Caco-2 (cell line): ENCODE measurements at regions not wholly inside any gene's neighbourhood (a gene's known extent, or its start where the extent isn't known, plus 50 kb on each side); places are given as distances from the start of the nearest gene placed in this dataset.

Source experiments
- BruUV-seq: library from RNA; stranded (reverse); fragments of 400-500 nt; replicated peaks from 2 replicates; lab custom pipeline; 2021; lab: Mats Ljungman, UMichigan
- CTCF ChIA-PET: fragments of 300-600 bp; sonication (Branson Sonifier 250); formaldehyde crosslinking; loops from one replicate; lab custom pipeline; 2022; ENCODE audit warnings: antibody characterized with exemption; lab: Charles Lee
- POLR2A ChIA-PET: fragments of 300-600 bp; sonication (Branson Sonifier 250); formaldehyde crosslinking; loops from one replicate; lab custom pipeline; 2022; ENCODE audit warnings: antibody characterized with exemption; lab: Charles Lee
- DNase-seq, 2 experiments: peaks; one replicate each; pipeline versions ENCODE4 v3.0.0 to v3.0.0-alpha.2; 2020 to 2022
- H3K27me3 ChIP-seq: replicated peaks from 2 replicates; pipeline ENCODE4 v1.6.0; 2011; ENCODE audit warnings: low read length; ENCODE audit not compliant: control insufficient read depth, insufficient read depth
- H3K36me3 ChIP-seq: 2 replicates; pipeline ENCODE4 v1.5.1; 2011; ENCODE audit warnings: low read length; ENCODE audit not compliant: control insufficient read depth, insufficient read depth
- H3K4me1 ChIP-seq: fragments of 250-450 bp; sonication (Bioruptor Pico); 2 replicates; pipeline ENCODE4 v1.5.1; 2020; ENCODE audit warnings: mild to moderate bottlenecking
- H3K4me3 ChIP-seq: 2 replicates; pipeline ENCODE4 v1.5.1; 2011; ENCODE audit warnings: low read depth, mild to moderate bottlenecking, control low read depth, low read length
- H3K9me3 ChIP-seq: fragments of 250-450 bp; sonication (Bioruptor Pico); 2 replicates; pipeline ENCODE4 v1.5.1; 2020; ENCODE audit warnings: mild to moderate bottlenecking, moderate library complexity
- H3K27ac Mint-ChIP-seq: one replicate; pipeline ENCODE4 v1.8.0; 2022; ENCODE audit warnings: mixed read lengths; ENCODE audit not compliant: unreplicated experiment
- H3K27me3 Mint-ChIP-seq: one replicate; pipeline ENCODE4 v1.8.0; 2022; ENCODE audit warnings: mixed read lengths; ENCODE audit not compliant: insufficient read depth, unreplicated experiment
- H3K36me3 Mint-ChIP-seq: one replicate; pipeline ENCODE4 v1.8.0; 2022; ENCODE audit warnings: mild to moderate bottlenecking, mixed read lengths; ENCODE audit not compliant: insufficient read depth, unreplicated experiment
- H3K4me1 Mint-ChIP-seq: one replicate; pipeline ENCODE4 v1.8.0; 2022; ENCODE audit warnings: low read depth, mixed read lengths; ENCODE audit not compliant: unreplicated experiment
- H3K4me3 Mint-ChIP-seq: one replicate; pipeline ENCODE4 v1.8.0; 2022; ENCODE audit warnings: mild to moderate bottlenecking, moderate library complexity, mixed read lengths; ENCODE audit not compliant: unreplicated experiment
- H3K9me3 Mint-ChIP-seq: one replicate; pipeline ENCODE4 v1.8.0; 2022; ENCODE audit warnings: mixed read lengths; ENCODE audit not compliant: unreplicated experiment
- CTCF ChIP-seq, 2 experiments: fragments of 200-600 bp in 1 of 2; IDR thresholded peaks; 1 replicate in 1 of 2; 2 replicates in 1 of 2; pipeline versions ENCODE4 v1.5.1 to v1.8.0; 2011 to 2022; ENCODE audit warnings: antibody characterized with exemption in 1 of 2, control low read depth in 1 of 2, inconsistent platforms in 1 of 2, low read depth in 1 of 2, low read length in 1 of 2, mild to moderate bottlenecking in 1 of 2, moderate library complexity in 1 of 2; ENCODE audit not compliant: insufficient read depth in 1 of 2, severe bottlenecking in 1 of 2, unreplicated experiment in 1 of 2
- intact Hi-C: fragments of 100-400 bp; cut with micrococcal nuclease; formaldehyde crosslinking; loops from one replicate; pipeline ENCODE4 v1.10.0; 2022; ENCODE audit not compliant: unreplicated experiment

GRCh38 chr13:62065016-62065415 is 649.4 kb upstream of the PCDH20 start:
- intact Hi-C loops, result no loop called here
- BruUV-seq, result no TSS peak

DNA sequence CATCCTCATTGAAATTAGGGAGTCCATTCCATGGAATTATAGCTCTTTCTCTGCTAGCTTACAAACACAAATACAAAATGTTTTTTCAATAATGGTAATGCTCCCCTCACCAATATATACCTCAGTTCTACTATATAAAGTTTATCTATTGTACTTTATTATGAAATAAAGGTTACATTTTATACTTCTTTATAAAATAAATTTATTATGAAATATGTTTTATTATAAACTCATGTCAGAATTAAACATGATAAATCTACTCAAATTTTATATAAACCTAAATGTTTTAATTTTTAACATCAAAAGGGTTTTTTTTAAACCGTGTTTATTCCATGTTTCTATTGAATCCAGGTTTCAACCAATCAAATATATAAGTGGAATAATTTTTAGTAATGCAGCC is 646.1 kb upstream of the PCDH20 start:
- no TSS peak for BruUV-seq
- Histone ChIP-seq H3K27me3 (no peaks in the 10 kb centered on the region), H3K4me1 (no peaks in the 10 kb centered on the region), H3K9me3 (peaks cover 3% of the 10 kb centered on the region; the same call in 1 of the 2 replicates), H3K36me3 (no peaks in the 10 kb centered on the region), H3K4me3 (no peak overlapping the region)
- no peak for TF ChIP-seq CTCF (IDR thresholded peaks at IDR 0.05; ENCODE audit: insufficient read depth in 1 of 2, low read depth in 1 of 2, low read length in 1 of 2, severe bottlenecking in 1 of 2, unreplicated experiment in 1 of 2)
- H3K4me1 Mint-ChIP-seq, result no peaks in the 10 kb centered on the region
- CTCF ChIA-PET, result no interaction called here
- no peak for DNase-seq
- no peaks in the 10 kb centered on the region for H3K27me3 Mint-ChIP-seq
- no peak overlapping the region for H3K4me3 Mint-ChIP-seq
- no peaks in the 10 kb centered on the region for H3K9me3 Mint-ChIP-seq
- intact Hi-C loops, result no loop called here
- H3K36me3 Mint-ChIP-seq, result no peaks in the 10 kb centered on the region
- H3K27ac Mint-ChIP-seq, result no peak overlapping the region
- POLR2A ChIA-PET, result no interaction called here

More at GRCh38 chr13:62065016-62065415, 649.4 kb upstream of the PCDH20 start:
- Mint-ChIP-seq H3K9me3 (no peaks in the 10 kb centered on the region), H3K4me1 (no peaks in the 10 kb centered on the region), H3K4me3 (no peak overlapping the region), H3K36me3 (no peaks in the 10 kb centered on the region), H3K27ac (no peak overlapping the region), H3K27me3 (no peaks in the 10 kb centered on the region)
- DNase-seq, result no peak
- no peak overlapping the region for H3K4me3 ChIP-seq
- H3K4me1 ChIP-seq, result no peaks in the 10 kb centered on the region
- ChIA-PET POLR2A (no interaction called here), CTCF (no interaction called here)
- H3K9me3 ChIP-seq, result peaks cover 3% of the 10 kb centered on the region; the same call in 1 of the 2 replicates
- no peaks in the 10 kb centered on the region for H3K27me3 ChIP-seq
- no peak for TF ChIP-seq CTCF (IDR thresholded peaks at IDR 0.05; ENCODE audit: insufficient read depth in 1 of 2, low read depth in 1 of 2, low read length in 1 of 2, severe bottlenecking in 1 of 2, unreplicated experiment in 1 of 2)
- no peaks in the 10 kb centered on the region for H3K36me3 ChIP-seq

DNA sequence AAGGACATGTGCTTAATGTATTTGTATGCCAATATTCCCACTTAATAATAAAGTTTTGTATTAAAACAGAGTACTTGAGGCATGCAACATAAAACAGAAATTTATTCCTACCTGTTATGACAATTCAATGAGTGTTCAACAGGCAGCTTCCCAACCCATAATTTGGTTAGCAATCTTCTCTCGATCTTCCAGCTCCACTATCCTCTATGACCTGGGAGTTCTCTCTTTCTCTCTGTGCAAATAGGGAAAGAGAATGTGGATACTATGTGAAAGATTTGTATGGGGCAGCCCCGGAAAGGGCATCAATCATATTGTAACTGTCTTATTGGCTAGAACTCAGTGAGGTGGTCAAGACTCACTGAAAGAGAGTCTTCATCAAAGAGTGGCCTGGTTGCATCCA is 644.9 kb upstream of the PCDH20 start:
- H3K27me3 Mint-ChIP-seq, result no peaks in the 10 kb centered on the region
- no peaks in the 10 kb centered on the region for H3K4me1 Mint-ChIP-seq
- TF ChIP-seq CTCF (IDR thresholded peaks at IDR 0.05; ENCODE audit: insufficient read depth in 1 of 2, low read depth in 1 of 2, low read length in 1 of 2, severe bottlenecking in 1 of 2, unreplicated experiment in 1 of 2), result no peak
- H3K9me3 Mint-ChIP-seq, result no peaks in the 10 kb centered on the region
- H3K4me3 Mint-ChIP-seq, result no peak overlapping the region
- H3K36me3 Mint-ChIP-seq, result no peaks in the 10 kb centered on the region
- H3K27ac Mint-ChIP-seq, result no peak overlapping the region
- ChIA-PET POLR2A (no interaction called here), CTCF (no interaction called here)
- H3K36me3 ChIP-seq, result no peaks in the 10 kb centered on the region
- H3K9me3 ChIP-seq, result peaks cover 3% of the 10 kb centered on the region; the same call in 1 of the 2 replicates
- no peak for DNase-seq
- no peaks in the 10 kb centered on the region for H3K27me3 ChIP-seq
- H3K4me1 ChIP-seq, result no peaks in the 10 kb centered on the region
- intact Hi-C loops, result no loop called here
- no TSS peak for BruUV-seq
- no peak overlapping the region for H3K4me3 ChIP-seq
